LNCAP (cell line): ENCODE measurements at regions not wholly inside any gene's neighbourhood (a gene's known extent, or its start where the extent isn't known, plus 50 kb on each side); places are given as distances from the start of the nearest gene placed in this dataset.

Source experiments
- CTCF ChIP-seq: fragments of 450-650 bp; IDR thresholded peaks from 2 replicates; pipeline ENCODE4 v1.5.1; 2017; ENCODE audit warnings: mild to moderate bottlenecking

- TF ChIP-seq CTCF = no peak
Observed at GRCh38 chr1:220378571-220379302, 106.5 kb upstream of the RAB3GAP2 start.

- TF ChIP-seq CTCF = no peak
Observed at GRCh38 chr1:220375715-220376114, 103.5 kb upstream of the RAB3GAP2 start.

GRCh38 chr1:220374449-220374848, 102.2 kb upstream of the RAB3GAP2 start:
- TF ChIP-seq CTCF = no peak

- TF ChIP-seq CTCF = no peak
Observed at GRCh38 chr1:220372451-220372850, 100.2 kb upstream of the RAB3GAP2 start.

GRCh38 chr1:220371324-220371723, 99.1 kb upstream of the RAB3GAP2 start:
- TF ChIP-seq CTCF = no peak

GRCh38 chr1:220370041-220370700, 97.9 kb upstream of the RAB3GAP2 start:
- no peak for TF ChIP-seq CTCF

GRCh38 chr1:220369511-220369910, 97.3 kb upstream of the RAB3GAP2 start:
- no peak for TF ChIP-seq CTCF
